ENCODE measurements at regions not wholly inside any gene's neighbourhood (a gene's known extent, or its start where the extent isn't known, plus 50 kb on each side); places are given as distances from the start of the nearest gene placed in this dataset.

DNA sequence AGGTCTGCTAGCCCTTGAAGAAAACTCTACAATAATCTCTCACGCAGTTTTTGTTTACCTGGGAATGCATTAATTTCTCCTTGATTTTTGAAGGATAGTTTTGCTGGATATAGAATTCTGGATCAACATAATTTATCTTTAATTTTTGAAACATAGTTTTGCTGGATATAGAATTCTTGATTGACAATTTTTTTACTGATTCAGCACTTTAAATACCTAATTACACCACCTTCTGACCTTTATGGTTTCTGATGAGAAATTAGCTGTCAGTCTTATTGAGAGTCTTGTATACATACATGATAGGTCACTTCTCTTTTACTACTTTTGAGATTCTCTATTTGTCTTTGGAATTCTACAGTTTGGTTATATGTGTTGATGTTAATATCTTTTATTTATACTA is 741.6 kb downstream of the FGF9 start:
- Histone ChIP-seq H3K9ac (ENCODE audit: low read length) (no peak overlapping the region), H3K36me3 (ENCODE audit: control insufficient read depth in 1 of 2, insufficient read depth in 2 of 2, low read length in 2 of 2) (no peaks in the 10 kb centered on the region), H3K9me2 (ENCODE audit: insufficient read depth) (no peaks in the 10 kb centered on the region), H3K4me2 (ENCODE audit: low read length) (no peak overlapping the region), H4K20me1 (ENCODE audit: insufficient read depth) (no peaks in the 10 kb centered on the region), H2AFZ (ENCODE audit: low read depth, low read length, poor library complexity, severe bottlenecking) (no peak overlapping the region), H3K4me1 (ENCODE audit: control insufficient read depth in 1 of 2, insufficient read depth in 2 of 2, low read length in 2 of 2) (no peaks in the 10 kb centered on the region), H3K27ac (ENCODE audit: low read depth, low read length) (no peak overlapping the region), H3K4me3 (replicated peaks in 1 of 2; ENCODE audit: low read depth in 1 of 2, low read length in 2 of 2) (no peak overlapping the region), H3K79me2 (ENCODE audit: insufficient read depth, low read length) (no peaks in the 10 kb centered on the region), H3K9me3 (ENCODE audit: control insufficient read depth in 1 of 2, insufficient read depth in 1 of 2, low read depth in 1 of 2, low read length in 2 of 2) (0 out of 4 replicates have a peak, but pooled peaks cover 0 to 8% of the 10 kb centered on the region in 2 experiments), H3K27me3 (ENCODE audit: insufficient read depth, low read length) (no peaks in the 10 kb centered on the region)
- intact Hi-C loops (cut with micrococcal nuclease), result no loop called here
- no TSS peak for BruUV-seq (replicated peaks)
- no peak for ATAC-seq
- ChIA-PET RAD21 (ENCODE audit: low non-redundant PET in 1 of 2, low total read pairs in 2 of 2, uncharacterized antibody in 2 of 2, unreplicated experiment in 2 of 2) (no interaction called here), CTCF (no interaction called here), POLR2A (no interaction called here)
- no peak for DNase-seq (ENCODE audit: low read depth, low spot score)
- TF ChIP-seq POLR2A (IDR thresholded peaks at IDR 0.05; ENCODE audit: borderline replicate concordance, extremely low read depth, insufficient read depth, insufficient read length), result no peak
- TF ChIP-seq ZNF274 (IDR thresholded peaks at IDR 0.05; ENCODE audit: low read depth, low read length), result no peak
- TF ChIP-seq, protein P1, sequence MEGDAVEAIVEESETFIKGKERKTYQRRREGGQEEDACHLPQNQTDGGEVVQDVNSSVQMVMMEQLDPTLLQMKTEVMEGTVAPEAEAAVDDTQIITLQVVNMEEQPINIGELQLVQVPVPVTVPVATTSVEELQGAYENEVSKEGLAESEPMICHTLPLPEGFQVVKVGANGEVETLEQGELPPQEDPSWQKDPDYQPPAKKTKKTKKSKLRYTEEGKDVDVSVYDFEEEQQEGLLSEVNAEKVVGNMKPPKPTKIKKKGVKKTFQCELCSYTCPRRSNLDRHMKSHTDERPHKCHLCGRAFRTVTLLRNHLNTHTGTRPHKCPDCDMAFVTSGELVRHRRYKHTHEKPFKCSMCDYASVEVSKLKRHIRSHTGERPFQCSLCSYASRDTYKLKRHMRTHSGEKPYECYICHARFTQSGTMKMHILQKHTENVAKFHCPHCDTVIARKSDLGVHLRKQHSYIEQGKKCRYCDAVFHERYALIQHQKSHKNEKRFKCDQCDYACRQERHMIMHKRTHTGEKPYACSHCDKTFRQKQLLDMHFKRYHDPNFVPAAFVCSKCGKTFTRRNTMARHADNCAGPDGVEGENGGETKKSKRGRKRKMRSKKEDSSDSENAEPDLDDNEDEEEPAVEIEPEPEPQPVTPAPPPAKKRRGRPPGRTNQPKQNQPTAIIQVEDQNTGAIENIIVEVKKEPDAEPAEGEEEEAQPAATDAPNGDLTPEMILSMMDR (IDR thresholded peaks at IDR 0.05 in 2 of 3, conservative IDR thresholded peaks at IDR 0.05 in 1 of 3; ENCODE audit: borderline replicate concordance in 1 of 3, insufficient read depth in 1 of 3, low read depth in 2 of 3, low read length in 2 of 3), result no peak
- TF ChIP-seq, protein P2, sequence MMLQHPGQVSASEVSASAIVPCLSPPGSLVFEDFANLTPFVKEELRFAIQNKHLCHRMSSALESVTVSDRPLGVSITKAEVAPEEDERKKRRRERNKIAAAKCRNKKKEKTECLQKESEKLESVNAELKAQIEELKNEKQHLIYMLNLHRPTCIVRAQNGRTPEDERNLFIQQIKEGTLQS (IDR thresholded peaks at IDR 0.05), result no peak
- no peak for TF ChIP-seq CBX3 (IDR thresholded peaks at IDR 0.05; ENCODE audit: low read depth)
- no peak for TF ChIP-seq EZH2phosphoT487 (IDR thresholded peaks at IDR 0.05; ENCODE audit: borderline replicate concordance)
- TF ChIP-seq, protein P3, sequence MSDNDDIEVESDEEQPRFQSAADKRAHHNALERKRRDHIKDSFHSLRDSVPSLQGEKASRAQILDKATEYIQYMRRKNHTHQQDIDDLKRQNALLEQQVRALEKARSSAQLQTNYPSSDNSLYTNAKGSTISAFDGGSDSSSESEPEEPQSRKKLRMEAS (IDR thresholded peaks at IDR 0.05), result no peak
- TF ChIP-seq POLR2AphosphoS5 (IDR thresholded peaks at IDR 0.05; ENCODE audit: low read depth, low read length), result no peak
- no peak for TF ChIP-seq EGR1 (IDR thresholded peaks at IDR 0.05; ENCODE audit: low read depth)
- no peak for TF ChIP-seq SIN3A (IDR thresholded peaks at IDR 0.05; ENCODE audit: low read depth)
- TF ChIP-seq SRF (IDR thresholded peaks at IDR 0.05; ENCODE audit: low read depth), result no peak
- TF ChIP-seq, protein P4, sequence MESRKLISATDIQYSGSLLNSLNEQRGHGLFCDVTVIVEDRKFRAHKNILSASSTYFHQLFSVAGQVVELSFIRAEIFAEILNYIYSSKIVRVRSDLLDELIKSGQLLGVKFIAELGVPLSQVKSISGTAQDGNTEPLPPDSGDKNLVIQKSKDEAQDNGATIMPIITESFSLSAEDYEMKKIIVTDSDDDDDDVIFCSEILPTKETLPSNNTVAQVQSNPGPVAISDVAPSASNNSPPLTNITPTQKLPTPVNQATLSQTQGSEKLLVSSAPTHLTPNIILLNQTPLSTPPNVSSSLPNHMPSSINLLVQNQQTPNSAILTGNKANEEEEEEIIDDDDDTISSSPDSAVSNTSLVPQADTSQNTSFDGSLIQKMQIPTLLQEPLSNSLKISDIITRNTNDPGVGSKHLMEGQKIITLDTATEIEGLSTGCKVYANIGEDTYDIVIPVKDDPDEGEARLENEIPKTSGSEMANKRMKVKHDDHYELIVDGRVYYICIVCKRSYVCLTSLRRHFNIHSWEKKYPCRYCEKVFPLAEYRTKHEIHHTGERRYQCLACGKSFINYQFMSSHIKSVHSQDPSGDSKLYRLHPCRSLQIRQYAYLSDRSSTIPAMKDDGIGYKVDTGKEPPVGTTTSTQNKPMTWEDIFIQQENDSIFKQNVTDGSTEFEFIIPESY (IDR thresholded peaks at IDR 0.05; ENCODE audit: extremely low read depth, insufficient replicate concordance, low read length), result no peak
- TF ChIP-seq YY1 (IDR thresholded peaks at IDR 0.05; ENCODE audit: extremely low read depth, insufficient replicate concordance, low read depth, low read length), result no peak
- no peak for TF ChIP-seq CEBPB (IDR thresholded peaks at IDR 0.05; ENCODE audit: low read depth)
- TF ChIP-seq, protein P5, sequence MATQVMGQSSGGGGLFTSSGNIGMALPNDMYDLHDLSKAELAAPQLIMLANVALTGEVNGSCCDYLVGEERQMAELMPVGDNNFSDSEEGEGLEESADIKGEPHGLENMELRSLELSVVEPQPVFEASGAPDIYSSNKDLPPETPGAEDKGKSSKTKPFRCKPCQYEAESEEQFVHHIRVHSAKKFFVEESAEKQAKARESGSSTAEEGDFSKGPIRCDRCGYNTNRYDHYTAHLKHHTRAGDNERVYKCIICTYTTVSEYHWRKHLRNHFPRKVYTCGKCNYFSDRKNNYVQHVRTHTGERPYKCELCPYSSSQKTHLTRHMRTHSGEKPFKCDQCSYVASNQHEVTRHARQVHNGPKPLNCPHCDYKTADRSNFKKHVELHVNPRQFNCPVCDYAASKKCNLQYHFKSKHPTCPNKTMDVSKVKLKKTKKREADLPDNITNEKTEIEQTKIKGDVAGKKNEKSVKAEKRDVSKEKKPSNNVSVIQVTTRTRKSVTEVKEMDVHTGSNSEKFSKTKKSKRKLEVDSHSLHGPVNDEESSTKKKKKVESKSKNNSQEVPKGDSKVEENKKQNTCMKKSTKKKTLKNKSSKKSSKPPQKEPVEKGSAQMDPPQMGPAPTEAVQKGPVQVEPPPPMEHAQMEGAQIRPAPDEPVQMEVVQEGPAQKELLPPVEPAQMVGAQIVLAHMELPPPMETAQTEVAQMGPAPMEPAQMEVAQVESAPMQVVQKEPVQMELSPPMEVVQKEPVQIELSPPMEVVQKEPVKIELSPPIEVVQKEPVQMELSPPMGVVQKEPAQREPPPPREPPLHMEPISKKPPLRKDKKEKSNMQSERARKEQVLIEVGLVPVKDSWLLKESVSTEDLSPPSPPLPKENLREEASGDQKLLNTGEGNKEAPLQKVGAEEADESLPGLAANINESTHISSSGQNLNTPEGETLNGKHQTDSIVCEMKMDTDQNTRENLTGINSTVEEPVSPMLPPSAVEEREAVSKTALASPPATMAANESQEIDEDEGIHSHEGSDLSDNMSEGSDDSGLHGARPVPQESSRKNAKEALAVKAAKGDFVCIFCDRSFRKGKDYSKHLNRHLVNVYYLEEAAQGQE (IDR thresholded peaks at IDR 0.05; ENCODE audit: low read depth), result no peak
- TF ChIP-seq FOSL1 (IDR thresholded peaks at IDR 0.05; ENCODE audit: low read depth), result no peak
- TF ChIP-seq ZFX (IDR thresholded peaks at IDR 0.05), result no peak
- no peak for TF ChIP-seq RAD21 (IDR thresholded peaks at IDR 0.05; ENCODE audit: low read depth)

Data from HCT116 (cell line).